Transverse colon (tissue), 4 donors: ENCODE measurements at regions not wholly inside any gene's neighbourhood (a gene's known extent, or its start where the extent isn't known, plus 50 kb on each side); places are given as distances from the start of the nearest gene placed in this dataset.
A peak's percentile ranks its signal among the peaks of the same experiment; 100 is the strongest.
"Not testable (repeated sequence)": the region's sequence is repeated elsewhere in the genome, so short reads cannot be mapped to it uniquely, and the experiment has no call there.

Source experiments
- DNase-seq: peaks from one replicate; pipeline ENCODE4 v3.0.0-alpha.2; 2019
- H3K27ac ChIP-seq, 4 donors: fragments of 200-600 bp; sonication (generic); 2 replicates each; pipeline ENCODE4 v1.5.1; 2016 to 2018; ENCODE audit warnings: inconsistent platforms in 4 of 4
- H3K27me3 ChIP-seq: fragments of 200-600 bp; sonication (generic); 2 replicates; pipeline ENCODE4 v1.5.1; 2017; ENCODE audit warnings: inconsistent platforms
- H3K36me3 ChIP-seq, 4 donors: fragments of 200-600 bp; sonication (generic); 2 replicates each; pipeline ENCODE4 v1.5.1; 2017 to 2019; ENCODE audit warnings: inconsistent platforms in 4 of 4
- H3K4me1 ChIP-seq, 4 donors: fragments of 200-600 bp; sonication (generic); 2 replicates each; pipeline ENCODE4 v1.5.1; 2017 to 2020; ENCODE audit warnings: inconsistent platforms in 4 of 4
- H3K4me3 ChIP-seq, 4 donors: fragments of 200-600 bp; sonication (generic); 1 replicate in 1 of 4; 2 replicates in 3 of 4; pipeline versions ENCODE4 v1.5.1 to v1.6.1; 2017 to 2019; ENCODE audit warnings: inconsistent platforms in 4 of 4
- H3K9me3 ChIP-seq, 2 donors: fragments of 200-600 bp; sonication (generic); 2 replicates each; pipeline ENCODE4 v1.5.1; 2017 to 2019; ENCODE audit warnings: inconsistent platforms in 2 of 2
- CTCF ChIP-seq, 5 experiments: fragments of 200-600 bp in 3 of 5; fragments of 450-650 bp in 2 of 5; sonication (generic) in 3 of 5; IDR thresholded peaks; 1 replicate in 2 of 5; 2 replicates in 3 of 5; pipeline ENCODE4 v1.5.1; 2016 to 2017; ENCODE audit warnings: antibody characterized with exemption in 5 of 5, inconsistent platforms in 3 of 5, mild to moderate bottlenecking in 2 of 5, moderate library complexity in 1 of 5
- EP300 ChIP-seq: sonication (generic); formaldehyde crosslinking; IDR thresholded peaks from one replicate; pipeline ENCODE4 v1.6.1; 2017; ENCODE audit warnings: antibody characterized with exemption, low read depth
- POLR2A ChIP-seq: fragments of 450-650 bp; IDR thresholded peaks from one replicate; pipeline ENCODE4 v1.6.1; 2016; ENCODE audit warnings: antibody characterized with exemption, mild to moderate bottlenecking, moderate library complexity
- POLR2AphosphoS5 ChIP-seq, 3 donors: sonication (generic); formaldehyde crosslinking; IDR thresholded peaks; one replicate each; pipeline ENCODE4 v1.6.1; 2016; ENCODE audit warnings: antibody characterized with exemption in 3 of 3
- WGBS, 2 donors: methylation state at CpG; one replicate each; pipeline ENCODE4 v1.1.5; 2018; ENCODE audit warnings: low coverage in 1 of 2; 5-methylcytosine and 5-hydroxymethylcytosine counted together
- in situ Hi-C, 4 donors: fragments of 200-750 bp; cut with MboI; loops; one replicate each; pipeline versions ENCODE4 v1.15.0 to v1.15.1; 2017; ENCODE audit warnings: low sequenced_read_pairs in 3 of 4, low pct_ligation_motif_present in 1 of 4, low pct_unique_long_range_greater_than_20kb in 1 of 4
- intact Hi-C: fragments of 100-400 bp; cut with DNase I; formaldehyde crosslinking; loops from one replicate; pipeline ENCODE4 v1.15.1; 2023; ENCODE audit warnings: low total_unique reads

GRCh38 chr10:30691639-30692015 is 62.1 kb upstream of the LYZL2 start:
- in situ Hi-C loops, result no loop called here
- Histone ChIP-seq H3K36me3 (no peaks in the 10 kb centered on the region), H3K27me3 (peaks cover 6% of the 10 kb centered on the region), H3K4me1 (no peaks in the 10 kb centered on the region), H3K27ac (no peak overlapping the region), H3K4me3 (no peak overlapping the region), H3K9me3 (no peaks in the 10 kb centered on the region)
- TF ChIP-seq POLR2AphosphoS5 (IDR thresholded peaks at IDR 0.05) (no peak), CTCF (IDR thresholded peaks at IDR 0.05) (no peak), POLR2A (no peak), EP300 (no peak)
- DNase-seq, result no peak
- WGBS, 2 donors, result 89 to 95% methylated on average over 8 to 13 of the region's 13 CpGs
- intact Hi-C loops, result no loop called here

- H3K9me3 ChIP-seq, in situ Hi-C loops, H3K27me3 ChIP-seq, H3K4me1 ChIP-seq, H3K4me3 ChIP-seq, DNase-seq, H3K36me3 ChIP-seq, H3K27ac ChIP-seq, intact Hi-C loops: not testable (repeated sequence)
- WGBS, 2 donors, result 83 to 92% methylated on average over 18 to 24 of the region's 24 CpGs
Observed at GRCh38 chr10:30690948-30691638, 61.5 kb upstream of the LYZL2 start.

GRCh38 chr10:30688456-30688855 is 58.9 kb upstream of the LYZL2 start:
- WGBS, 2 donors, result 18 to 35% methylated on average over 4 of the region's 4 CpGs
- TF ChIP-seq CTCF (IDR thresholded peaks at IDR 0.05), result no peak
- no peak overlapping the region for H3K27ac ChIP-seq
- intact Hi-C loops, result no loop called here
- in situ Hi-C loops, result no loop called here
- H3K9me3 ChIP-seq, result no peaks in the 10 kb centered on the region
- H3K4me1 ChIP-seq, result no peaks in the 10 kb centered on the region
- H3K36me3 ChIP-seq, result no peaks in the 10 kb centered on the region
- peaks cover 6% of the 10 kb centered on the region for H3K27me3 ChIP-seq
- no peak overlapping the region for H3K4me3 ChIP-seq
- DNase-seq, result no peak

GRCh38 chr10:30687698-30688213 is 58.2 kb upstream of the LYZL2 start:
- 0% methylated on average over 7 of the region's 7 CpGs; no CpG with 5 or more reads in 1 of the 2 donors for WGBS, 2 donors
- H3K27me3 ChIP-seq, result peaks cover 6% of the 10 kb centered on the region
- intact Hi-C loops (no loop called here), in situ Hi-C loops (no loop called here)
- H3K4me3 ChIP-seq, result no peak overlapping the region
- DNase-seq, result peak; percentile 80
- no peaks in the 10 kb centered on the region for H3K4me1 ChIP-seq
- H3K36me3 ChIP-seq, result no peaks in the 10 kb centered on the region
- TF ChIP-seq EP300, result no peak
- peak; percentile 72 to 91 (median 85) for TF ChIP-seq CTCF (IDR thresholded peaks at IDR 0.05)
- no peak overlapping the region for H3K27ac ChIP-seq
- H3K9me3 ChIP-seq, result no peaks in the 10 kb centered on the region

GRCh38 chr10:30686708-30687107 is 57.2 kb upstream of the LYZL2 start:
- Histone ChIP-seq H3K4me1 (no peaks in the 10 kb centered on the region), H3K27ac (no peak overlapping the region), H3K4me3 (no peak overlapping the region), H3K27me3 (peaks cover 6% of the 10 kb centered on the region), H3K36me3 (no peaks in the 10 kb centered on the region), H3K9me3 (no peaks in the 10 kb centered on the region)
- 47 to 52% methylated on average over 3 of the region's 3 CpGs for WGBS, 2 donors
- no peak for DNase-seq
- in situ Hi-C loops (no loop called here), intact Hi-C loops (no loop called here)
- no peak for TF ChIP-seq POLR2A
- no peak for TF ChIP-seq CTCF (IDR thresholded peaks at IDR 0.05)
- TF ChIP-seq POLR2AphosphoS5 (IDR thresholded peaks at IDR 0.05), result no peak
- TF ChIP-seq EP300, result no peak
